ENCODE measurements at regions not wholly inside any gene's neighbourhood (a gene's known extent, or its start where the extent isn't known, plus 50 kb on each side); places are given as distances from the start of the nearest gene placed in this dataset.

- no peak for TF ChIP-seq ZNF282 (IDR thresholded peaks at IDR 0.05; ENCODE audit: partially characterized antibody)
- TF ChIP-seq ZNF343 (CRISPR knock-in tag; IDR thresholded peaks at IDR 0.05): no peak
- TF ChIP-seq, protein P1, sequence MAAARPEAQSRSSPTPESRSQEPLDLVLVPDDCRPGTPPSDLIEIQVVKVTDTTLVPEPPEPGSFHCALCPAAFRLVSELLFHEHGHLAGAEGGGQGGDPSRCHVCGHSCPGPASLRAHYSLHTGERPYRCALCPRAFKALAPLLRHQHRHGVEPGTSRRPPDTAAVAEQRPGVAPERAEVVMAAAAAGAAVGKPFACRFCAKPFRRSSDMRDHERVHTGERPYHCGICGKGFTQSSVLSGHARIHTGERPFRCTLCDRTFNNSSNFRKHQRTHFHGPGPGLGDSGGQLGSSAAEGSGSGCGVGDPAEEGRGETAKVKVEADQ (CRISPR knock-in tag; IDR thresholded peaks at IDR 0.05; ENCODE audit: borderline replicate concordance): no peak
- no peak for TF ChIP-seq PRMT3 (CRISPR knock-in tag; IDR thresholded peaks at IDR 0.05; ENCODE audit: borderline replicate concordance, low read depth)
- no peak for TF ChIP-seq ZNF44 (CRISPR knock-in tag; IDR thresholded peaks at IDR 0.05)
- peak; percentile 59; the same call in 1 of the 2 replicates for TF ChIP-seq POGZ (CRISPR knock-in tag; IDR thresholded peaks at IDR 0.05)
- TF ChIP-seq ZNF446 (CRISPR knock-in tag; IDR thresholded peaks at IDR 0.05): no peak
- TF ChIP-seq, protein P2, sequence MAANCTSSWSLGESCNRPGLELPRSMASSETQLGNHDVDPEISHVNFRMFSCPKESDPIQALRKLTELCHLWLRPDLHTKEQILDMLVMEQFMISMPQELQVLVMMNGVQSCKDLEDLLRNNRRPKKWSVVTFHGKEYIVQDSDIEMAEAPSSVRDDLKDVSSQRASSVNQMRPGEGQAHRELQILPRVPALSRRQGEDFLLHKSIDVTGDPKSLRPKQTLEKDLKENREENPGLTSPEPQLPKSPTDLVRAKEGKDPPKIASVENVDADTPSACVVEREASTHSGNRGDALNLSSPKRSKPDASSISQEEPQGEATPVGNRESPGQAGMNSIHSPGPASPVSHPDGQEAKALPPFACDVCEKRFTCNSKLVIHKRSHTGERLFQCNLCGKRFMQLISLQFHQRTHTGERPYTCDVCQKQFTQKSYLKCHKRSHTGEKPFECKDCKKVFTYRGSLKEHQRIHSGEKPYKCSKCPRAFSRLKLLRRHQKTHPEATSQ (CRISPR knock-in tag; IDR thresholded peaks at IDR 0.05; ENCODE audit: borderline replicate concordance): no peak
- no peak for TF ChIP-seq BRCA1 (CRISPR knock-in tag; IDR thresholded peaks at IDR 0.05)
- TF ChIP-seq THAP8 (CRISPR knock-in tag; IDR thresholded peaks at IDR 0.05; ENCODE audit: borderline replicate concordance): no peak
- TF ChIP-seq, protein P3, sequence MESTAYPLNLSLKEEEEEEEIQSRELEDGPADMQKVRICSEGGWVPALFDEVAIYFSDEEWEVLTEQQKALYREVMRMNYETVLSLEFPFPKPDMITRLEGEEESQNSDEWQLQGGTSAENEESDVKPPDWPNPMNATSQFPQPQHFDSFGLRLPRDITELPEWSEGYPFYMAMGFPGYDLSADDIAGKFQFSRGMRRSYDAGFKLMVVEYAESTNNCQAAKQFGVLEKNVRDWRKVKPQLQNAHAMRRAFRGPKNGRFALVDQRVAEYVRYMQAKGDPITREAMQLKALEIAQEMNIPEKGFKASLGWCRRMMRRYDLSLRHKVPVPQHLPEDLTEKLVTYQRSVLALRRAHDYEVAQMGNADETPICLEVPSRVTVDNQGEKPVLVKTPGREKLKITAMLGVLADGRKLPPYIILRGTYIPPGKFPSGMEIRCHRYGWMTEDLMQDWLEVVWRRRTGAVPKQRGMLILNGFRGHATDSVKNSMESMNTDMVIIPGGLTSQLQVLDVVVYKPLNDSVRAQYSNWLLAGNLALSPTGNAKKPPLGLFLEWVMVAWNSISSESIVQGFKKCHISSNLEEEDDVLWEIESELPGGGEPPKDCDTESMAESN (CRISPR knock-in tag; conservative IDR thresholded peaks at IDR 0.05): 0 out of 2 replicates have a peak, but pooled peaks have one; percentile 53
- TF ChIP-seq PREB (CRISPR knock-in tag; IDR thresholded peaks at IDR 0.05): no peak
- no peak for TF ChIP-seq ZNF335 (CRISPR knock-in tag; IDR thresholded peaks at IDR 0.05)
- no peak for TF ChIP-seq CC2D1A (CRISPR knock-in tag; IDR thresholded peaks at IDR 0.05)
- TF ChIP-seq E2F1 (CRISPR knock-in tag; IDR thresholded peaks at IDR 0.05): no peak
- no peak for TF ChIP-seq ZNF367 (CRISPR knock-in tag; IDR thresholded peaks at IDR 0.05; ENCODE audit: borderline replicate concordance)
- peak; percentile 93 for TF ChIP-seq ZNF292 (CRISPR knock-in tag; IDR thresholded peaks at IDR 0.05; ENCODE audit: borderline replicate concordance, low read depth)
- peak; percentile 90; the same call in 1 of the 2 replicates for TF ChIP-seq EED (CRISPR knock-in tag; IDR thresholded peaks at IDR 0.05)
- TF ChIP-seq DNMT3B (CRISPR knock-in tag; conservative IDR thresholded peaks at IDR 0.05): no peak
- 0 out of 2 replicates have a peak, but pooled peaks have one; percentile 38 for TF ChIP-seq ZNF674 (CRISPR knock-in tag; IDR thresholded peaks at IDR 0.05; ENCODE audit: low read depth)
- TF ChIP-seq ZNF569 (CRISPR knock-in tag; IDR thresholded peaks at IDR 0.05; ENCODE audit: borderline replicate concordance): no peak
- TF ChIP-seq SAFB2 (CRISPR knock-in tag; IDR thresholded peaks at IDR 0.05; ENCODE audit: borderline replicate concordance, low read depth): no peak
- TF ChIP-seq ZNF484 (CRISPR knock-in tag; IDR thresholded peaks at IDR 0.05; ENCODE audit: borderline replicate concordance, low read depth): no peak
Measured at GRCh38 chr6:43951063-43951755, 176.0 kb downstream of the MRPL14 start (continued).
